Fibroblast of skin of right biceps (primary cell): ENCODE measurements at regions not wholly inside any gene's neighbourhood (a gene's known extent, or its start where the extent isn't known, plus 50 kb on each side); places are given as distances from the start of the nearest gene placed in this dataset.

Source experiments
- DNase-seq: peaks from one replicate; pipeline ENCODE4 v3.0.0-alpha.2; 2013

GRCh38 chr16:52095471-52095870, 451.5 kb downstream of the TOX3 start:
- DNase-seq, result no peak

- no peak for DNase-seq
Observed at GRCh38 chr16:52092126-52092525, 454.8 kb downstream of the TOX3 start.

GRCh38 chr16:52090080-52090479, 456.9 kb downstream of the TOX3 start:
- DNase-seq, result peak; percentile 24

- DNase-seq, result no peak
Observed at GRCh38 chr16:52089476-52089875, 457.5 kb downstream of the TOX3 start.

GRCh38 chr16:52086901-52087300, 460.0 kb downstream of the TOX3 start:
- DNase-seq, result no peak

GRCh38 chr16:52078716-52079655, 468.0 kb downstream of the TOX3 start:
- DNase-seq, result no peak

- DNase-seq, result no peak
Observed at GRCh38 chr16:52077607-52078006, 469.3 kb downstream of the TOX3 start.

- DNase-seq, result no peak
Observed at GRCh38 chr16:52076801-52077201, 470.1 kb downstream of the TOX3 start.

- DNase-seq, result no peak
Observed at GRCh38 chr16:52076332-52076731, 470.6 kb downstream of the TOX3 start.

- DNase-seq, result no peak
Observed at GRCh38 chr16:52074133-52074532, 472.8 kb downstream of the TOX3 start.

- no peak for DNase-seq
Observed at GRCh38 chr16:52073024-52073423, 473.9 kb downstream of the TOX3 start.

- DNase-seq, result no peak
Observed at GRCh38 chr16:52071101-52071500, 475.8 kb downstream of the TOX3 start.

GRCh38 chr16:52070341-52071057, 476.4 kb downstream of the TOX3 start:
- no peak for DNase-seq

- peak; percentile 3 for DNase-seq
Observed at GRCh38 chr16:52069866-52070265, 477.1 kb downstream of the TOX3 start.

- DNase-seq, result no peak
Observed at GRCh38 chr16:52068447-52069074, 478.4 kb downstream of the TOX3 start.

GRCh38 chr16:52066962-52067361, 480.0 kb downstream of the TOX3 start:
- DNase-seq, result no peak

- no peak for DNase-seq
Observed at GRCh38 chr16:52056259-52056658, 490.7 kb downstream of the TOX3 start.

GRCh38 chr16:52055381-52055780, 491.6 kb downstream of the TOX3 start:
- no peak for DNase-seq

GRCh38 chr16:52054326-52054725, 492.6 kb downstream of the TOX3 start:
- DNase-seq, result no peak

GRCh38 chr16:52052818-52053217, 494.1 kb downstream of the TOX3 start:
- DNase-seq, result no peak

- no peak for DNase-seq
Observed at GRCh38 chr16:52051414-52052172, 495.4 kb downstream of the TOX3 start.

- no peak for DNase-seq
Observed at GRCh38 chr16:52050418-52050817, 496.5 kb downstream of the TOX3 start.

GRCh38 chr16:52035436-52035835, 511.5 kb downstream of the TOX3 start:
- no peak for DNase-seq
